H9 (cell line): ENCODE measurements at regions not wholly inside any gene's neighbourhood (a gene's known extent, or its start where the extent isn't known, plus 50 kb on each side); places are given as distances from the start of the nearest gene placed in this dataset.

ENCODE experiments used
- DNase-seq: peaks from one replicate; pipeline ENCODE4 v3.0.0-alpha.2; 2017
- H2AFZ ChIP-seq: one replicate; pipeline ENCODE4 v1.6.1; 2013; ENCODE audit warnings: mild to moderate bottlenecking, low read length, control low read depth, moderate library complexity
- H2AK5ac ChIP-seq: 2 replicates; pipeline ENCODE4 v1.6.1; 2013; ENCODE audit warnings: low read length, control low read depth, mixed read lengths; ENCODE audit not compliant: insufficient read length
- H2BK120ac ChIP-seq: one replicate; pipeline ENCODE4 v1.6.1; 2013; ENCODE audit warnings: low read depth, mild to moderate bottlenecking, low read length, control low read depth, inconsistent platforms; ENCODE audit not compliant: poor library complexity, severe bottlenecking
- H2BK12ac ChIP-seq: 2 replicates; pipeline ENCODE4 v1.6.1; 2013; ENCODE audit warnings: low read length, control low read depth, mixed read lengths, low read depth; ENCODE audit not compliant: insufficient read length
- H2BK15ac ChIP-seq: 2 replicates; pipeline ENCODE4 v1.6.1; 2013; ENCODE audit warnings: low read depth, low read length, control low read depth
- H2BK20ac ChIP-seq: one replicate; pipeline ENCODE4 v1.6.1; 2013; ENCODE audit warnings: low read depth, mild to moderate bottlenecking, low read length, control low read depth, inconsistent platforms; ENCODE audit not compliant: poor library complexity, severe bottlenecking
- H2BK5ac ChIP-seq: 2 replicates; pipeline ENCODE4 v1.6.1; 2013; ENCODE audit warnings: low read length, control low read depth, mixed read lengths; ENCODE audit not compliant: insufficient read length
- H3K14ac ChIP-seq: 2 replicates; pipeline ENCODE4 v1.6.1; 2013; ENCODE audit warnings: low read length, control low read depth; ENCODE audit not compliant: insufficient read depth
- H3K18ac ChIP-seq: 2 replicates; pipeline ENCODE4 v1.6.1; 2013; ENCODE audit warnings: low read depth, mild to moderate bottlenecking, mixed read lengths, low read length, control low read depth; ENCODE audit not compliant: insufficient read length
- H3K23ac ChIP-seq: 2 replicates; pipeline ENCODE4 v1.6.1; 2013; ENCODE audit warnings: low read length, control low read depth, mixed read lengths, low read depth; ENCODE audit not compliant: insufficient read length
- H3K23me2 ChIP-seq: 2 replicates; pipeline ENCODE4 v1.6.1; 2013; ENCODE audit warnings: low read depth, mild to moderate bottlenecking, mixed read lengths, low read length, control low read depth; ENCODE audit not compliant: insufficient read length, poor library complexity, severe bottlenecking
- H3K27ac ChIP-seq: 2 replicates; pipeline ENCODE4 v1.5.1; 2013; ENCODE audit warnings: low read length, control low read depth, mixed read lengths, low read depth; ENCODE audit not compliant: insufficient read length
- H3K27me3 ChIP-seq: 2 replicates; pipeline ENCODE4 v1.6.1; 2013; ENCODE audit warnings: low read length, control low read depth, inconsistent platforms; ENCODE audit not compliant: insufficient read depth
- H3K4ac ChIP-seq: 2 replicates; pipeline ENCODE4 v1.6.1; 2013; ENCODE audit warnings: low read depth, mild to moderate bottlenecking, control low read depth, inconsistent platforms, low read length, moderate library complexity
- H3K4me1 ChIP-seq: 2 replicates; pipeline ENCODE4 v1.6.1; 2013; ENCODE audit warnings: low read length, control low read depth, inconsistent platforms; ENCODE audit not compliant: insufficient read depth
- H3K4me2 ChIP-seq: 2 replicates; pipeline ENCODE4 v1.6.1; 2013; ENCODE audit warnings: low read length, control low read depth, mixed read lengths; ENCODE audit not compliant: insufficient read length, insufficient read depth
- H3K56ac ChIP-seq: 2 replicates; pipeline ENCODE4 v1.6.1; 2013; ENCODE audit warnings: low read depth, mild to moderate bottlenecking, mixed read lengths, low read length, control low read depth; ENCODE audit not compliant: insufficient read length
- H3K79me1 ChIP-seq: 2 replicates; pipeline ENCODE4 v1.6.1; 2013; ENCODE audit warnings: low read depth, mild to moderate bottlenecking, moderate library complexity, low read length, control low read depth, inconsistent platforms; ENCODE audit not compliant: insufficient read depth, poor library complexity, severe bottlenecking
- H3K79me2 ChIP-seq: 2 replicates; pipeline ENCODE4 v1.6.1; 2013; ENCODE audit warnings: low read length, control low read depth, inconsistent platforms; ENCODE audit not compliant: insufficient read depth
- H3K9ac ChIP-seq: 2 replicates; pipeline ENCODE4 v1.6.1; 2013; ENCODE audit warnings: low read length, control low read depth, mixed read lengths; ENCODE audit not compliant: insufficient read length; ENCODE audit errors: extremely low read depth
- H3K9me3 ChIP-seq: one replicate; pipeline ENCODE4 v1.6.1; 2013; ENCODE audit warnings: low read depth, low read length, inconsistent platforms; ENCODE audit not compliant: control insufficient read depth
- H3T11ph ChIP-seq: one replicate; pipeline ENCODE4 v1.6.1; 2013; ENCODE audit warnings: mild to moderate bottlenecking, low read length, control low read depth, inconsistent platforms
- H4K20me1 ChIP-seq: one replicate; pipeline ENCODE4 v1.6.1; 2013; ENCODE audit not compliant: control insufficient read depth, insufficient read length, insufficient read depth
- H4K5ac ChIP-seq: 2 replicates; pipeline ENCODE4 v1.6.1; 2013; ENCODE audit warnings: low read depth, mild to moderate bottlenecking, mixed read lengths, low read length, control low read depth; ENCODE audit not compliant: insufficient read length
- H4K8ac ChIP-seq: replicated peaks from 2 replicates; pipeline ENCODE4 v1.6.1; 2013; ENCODE audit warnings: low read length, control low read depth, mixed read lengths, low read depth; ENCODE audit not compliant: insufficient read length
- H4K91ac ChIP-seq: 2 replicates; pipeline ENCODE4 v1.6.1; 2013; ENCODE audit warnings: low read depth, mild to moderate bottlenecking, moderate library complexity, mixed read lengths, low read length, control low read depth; ENCODE audit not compliant: insufficient read length
- H3K27ac Mint-ChIP-seq, 3 experiments: 2 replicates in 2 of 3; 3 replicates in 1 of 3; pipeline ENCODE4 v1.8.0; 2020 to 2021; ENCODE audit warnings: mixed read lengths in 3 of 3, mild to moderate bottlenecking in 1 of 3, moderate library complexity in 1 of 3
- H3K27me3 Mint-ChIP-seq: 2 replicates; pipeline ENCODE4 v1.8.0; 2021; ENCODE audit warnings: low read depth, mild to moderate bottlenecking, moderate library complexity, mixed read lengths
- H3K36me3 Mint-ChIP-seq, 3 experiments: 2 replicates in 2 of 3; 3 replicates in 1 of 3; pipeline ENCODE4 v1.8.0; 2020 to 2021; ENCODE audit warnings: low read depth in 3 of 3, mixed read lengths in 3 of 3; ENCODE audit not compliant: insufficient read depth in 1 of 3
- H3K4me1 Mint-ChIP-seq, 2 experiments: 2 replicates each; pipeline ENCODE4 v1.8.0; 2020; ENCODE audit warnings: mixed read lengths in 2 of 2
- H3K4me3 Mint-ChIP-seq, 2 experiments: 2 replicates in 1 of 2; 3 replicates in 1 of 2; pipeline ENCODE4 v1.8.0; 2020 to 2021; ENCODE audit warnings: mild to moderate bottlenecking in 2 of 2, mixed read lengths in 2 of 2, moderate library complexity in 1 of 2
- H3K9me3 Mint-ChIP-seq, 2 experiments: 2 replicates in 1 of 2; 3 replicates in 1 of 2; pipeline ENCODE4 v1.8.0; 2020; ENCODE audit warnings: mild to moderate bottlenecking in 2 of 2, mixed read lengths in 2 of 2, moderate library complexity in 1 of 2
- CTCF ChIP-seq: fragments of 200-600 bp; sonication (generic); conservative IDR thresholded peaks from 3 replicates; pipeline ENCODE4 v1.8.0; 2021; ENCODE audit warnings: antibody characterized with exemption, mild to moderate bottlenecking
- WGBS: extraction: QIAGEN DNeasy Blood & Tissue Kit; methylation state at CpG from one replicate; pipeline ENCODE4 v1.1.7; 2013; ENCODE audit warnings: missing lambda C conversion rate, low lambda C conversion rate, mixed read lengths; ENCODE audit not compliant: insufficient read length; ENCODE audit errors: extremely low coverage; 5-methylcytosine and 5-hydroxymethylcytosine counted together

- Mint-ChIP-seq H3K4me3 (no peak overlapping the region), H3K9me3 (peaks cover 0 to 6% of the 10 kb centered on the region in 2 experiments; a peak in 1 of 5 replicates), H3K27me3 (peaks cover 90% of the 10 kb centered on the region), H3K36me3 (no peaks in the 10 kb centered on the region), H3K4me1 (peaks cover 2 to 6% of the 10 kb centered on the region in 2 experiments; a peak in 3 of 4 replicates), H3K27ac (no peak overlapping the region)
- H4K5ac ChIP-seq, result no peak overlapping the region
- no peak for TF ChIP-seq CTCF
- no CpG with 5 or more reads among the region's 5 CpGs for WGBS
- H2BK12ac ChIP-seq, result no peak overlapping the region
- H3K27me3 ChIP-seq, result peaks cover 4% of the 10 kb centered on the region; the same call in 1 of the 2 replicates
- no peak overlapping the region for H2BK5ac ChIP-seq
- no peak overlapping the region for H3K56ac ChIP-seq
- no peak overlapping the region for H4K91ac ChIP-seq
- no peak overlapping the region for H3K4ac ChIP-seq
- no peak overlapping the region for H3K9ac ChIP-seq
- no peak overlapping the region for H2AFZ ChIP-seq
- no peaks in the 10 kb centered on the region for H3K4me1 ChIP-seq
- H3K23ac ChIP-seq, result no peak overlapping the region
- no peak overlapping the region for H3T11ph ChIP-seq
- no peak for DNase-seq
- no peak overlapping the region for H4K8ac ChIP-seq
- H4K20me1 ChIP-seq, result no peaks in the 10 kb centered on the region
- H2AK5ac ChIP-seq, result no peak overlapping the region
- H3K79me1 ChIP-seq, result no peaks in the 10 kb centered on the region
- no peak overlapping the region for H3K14ac ChIP-seq
- no peak overlapping the region for H2BK15ac ChIP-seq
- H3K9me3 ChIP-seq, result no peaks in the 10 kb centered on the region
- no peak overlapping the region for H3K4me2 ChIP-seq
- H2BK20ac ChIP-seq, result no peak overlapping the region
- H3K79me2 ChIP-seq, result no peaks in the 10 kb centered on the region
- H2BK120ac ChIP-seq, result no peak overlapping the region
- H3K23me2 ChIP-seq, result no peaks in the 10 kb centered on the region
- no peak overlapping the region for H3K18ac ChIP-seq
- H3K27ac ChIP-seq, result no peak overlapping the region
Observed at GRCh38 chr1:231092380-231092779, 52.3 kb upstream of the FAM89A start.
